ENCODE measurements at regions not wholly inside any gene's neighbourhood (a gene's known extent, or its start where the extent isn't known, plus 50 kb on each side); places are given as distances from the start of the nearest gene placed in this dataset.

DNA sequence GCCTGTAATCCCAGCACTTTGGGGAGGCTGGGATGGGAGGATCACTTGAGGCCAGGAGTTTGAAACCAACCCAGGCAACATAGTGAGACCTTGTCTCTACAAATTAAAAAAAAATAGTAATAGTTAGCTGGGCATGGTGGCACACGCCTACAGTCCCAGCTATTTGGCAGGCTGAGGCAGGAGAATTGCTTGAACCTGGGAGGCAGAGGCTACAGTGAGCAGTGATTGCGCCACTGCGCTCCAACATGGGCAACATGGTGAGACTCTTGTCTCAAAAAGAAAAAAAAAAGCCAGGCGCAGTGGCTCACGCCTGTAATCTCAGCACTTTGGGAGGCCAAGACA is 56.9 kb upstream of the MRTFB start:
- FAIRE-seq (no peak), DNase-seq (ENCODE audit: low read depth, low spot score) (no peak)
- Histone ChIP-seq H3K36me3 (ENCODE audit: control insufficient read depth in 2 of 2, extremely low read depth in 1 of 2, insufficient read depth in 2 of 2, low read length in 2 of 2) (no peaks in the 10 kb centered on the region), H3K27me3 (ENCODE audit: control insufficient read depth in 2 of 2, insufficient read depth in 2 of 2, low read length in 2 of 2) (peaks cover 0 to 2% of the 10 kb centered on the region in 2 experiments), H2AFZ (ENCODE audit: low read depth, low read length) (no peak overlapping the region), H3K4me1 (ENCODE audit: control insufficient read depth, extremely low read depth, insufficient read depth, low read length) (peaks cover 19% of the 10 kb centered on the region), H3K79me2 (ENCODE audit: control insufficient read depth, insufficient read depth, low read length) (no peaks in the 10 kb centered on the region), H3K9ac (replicated peaks; ENCODE audit: extremely low read depth, insufficient read depth, low read length) (no peak overlapping the region), H4K20me1 (replicated peaks; ENCODE audit: control insufficient read depth, extremely low read depth, insufficient read depth, low read length) (no peaks in the 10 kb centered on the region), H3K9me3 (replicated peaks; ENCODE audit: control insufficient read depth, insufficient read depth, low read length) (no peaks in the 10 kb centered on the region), H3K4me3 (replicated peaks in 1 of 3; ENCODE audit: insufficient read depth in 1 of 3, low read depth in 1 of 3, low read length in 3 of 3) (no peak overlapping the region), H3K4me2 (ENCODE audit: insufficient read depth, low read length) (no peak overlapping the region), H3K9me1 (replicated peaks; ENCODE audit: control insufficient read depth, extremely low read depth, insufficient read depth, low read length) (no peaks in the 10 kb centered on the region), H3K27ac (ENCODE audit: insufficient read depth, low read depth, low read length) (no peak overlapping the region)
- no peak for TF ChIP-seq MAX (IDR thresholded peaks at IDR 0.05; ENCODE audit: insufficient read depth, insufficient read length)
- no peak for TF ChIP-seq EZH2 (IDR thresholded peaks at IDR 0.05; ENCODE audit: borderline replicate concordance, low read depth, low read length, severe bottlenecking)
- TF ChIP-seq JUN (IDR thresholded peaks at IDR 0.05; ENCODE audit: borderline replicate concordance, insufficient read depth, insufficient read length, low read depth), result no peak
- TF ChIP-seq CTCF (IDR thresholded peaks at IDR 0.05; ENCODE audit: extremely low read depth in 1 of 2, insufficient read depth in 1 of 2, low read depth in 1 of 2, low read length in 2 of 2), result no peak
- TF ChIP-seq POLR2AphosphoS5 (IDR thresholded peaks at IDR 0.05; ENCODE audit: insufficient read depth, low read depth, low read length), result no peak
- TF ChIP-seq GATA2 (IDR thresholded peaks at IDR 0.05; ENCODE audit: insufficient read depth, insufficient read length, low read depth, low read length), result no peak
- no peak for TF ChIP-seq MYC (IDR thresholded peaks at IDR 0.05; ENCODE audit: low read depth, low read length)
- TF ChIP-seq FOS (IDR thresholded peaks at IDR 0.05; ENCODE audit: borderline replicate concordance, insufficient read depth, low read length), result no peak
- TF ChIP-seq POLR2A (IDR thresholded peaks at IDR 0.05; ENCODE audit: low read depth, low read length), result no peak
- dilution Hi-C loops (cut with MboI; ENCODE audit: extremely low pct_ligation_motif_present, low sequenced_read_pairs) (no loop called here), intact Hi-C loops (cut with micrococcal nuclease) (no loop called here)
- ChIA-PET CTCF (interaction anchor here (1.3 kb wide), 1 partner anchor 91 kb away, joined by 3 read pairs; no protein-coding TSS in a partner anchor), POLR2A (no interaction called here)
- no TSS peak for BruUV-seq (replicated peaks)
